Fibroblast of pulmonary artery (primary cell): ENCODE measurements at regions not wholly inside any gene's neighbourhood (a gene's known extent, or its start where the extent isn't known, plus 50 kb on each side); places are given as distances from the start of the nearest gene placed in this dataset.
A peak's percentile ranks its signal among the peaks of the same experiment; 100 is the strongest.

Source experiments
- DNase-seq: peaks from one replicate; pipeline ENCODE4 v3.0.0-alpha.2; 2010; ENCODE audit warnings: low read depth
- H3K4me3 ChIP-seq: replicated peaks from 2 replicates; pipeline ENCODE4 v1.5.1; 2011; ENCODE audit warnings: low read depth, mild to moderate bottlenecking, control low read depth, low read length, moderate library complexity
- CTCF ChIP-seq: IDR thresholded peaks from 2 replicates; pipeline ENCODE4 v1.5.1; 2011; ENCODE audit warnings: mild to moderate bottlenecking, control low read depth, low read length, inconsistent platforms; ENCODE audit errors: missing control alignments

GRCh38 chr6:121578216-121578615 is 142.8 kb downstream of the GJA1 start:
- DNase-seq = no peak
- H3K4me3 ChIP-seq = no peak overlapping the region
- no peak for TF ChIP-seq CTCF

- no peak overlapping the region for H3K4me3 ChIP-seq
- DNase-seq = no peak
- no peak for TF ChIP-seq CTCF
Measured at GRCh38 chr6:121579478-121579877, 144.0 kb downstream of the GJA1 start.

- no peak for DNase-seq
- no peak for TF ChIP-seq CTCF
- no peak overlapping the region for H3K4me3 ChIP-seq
Measured at GRCh38 chr6:121581327-121581726, 145.9 kb downstream of the GJA1 start.

- DNase-seq = no peak
- TF ChIP-seq CTCF = no peak
- no peak overlapping the region for H3K4me3 ChIP-seq
Measured at GRCh38 chr6:121582262-121582661, 146.8 kb downstream of the GJA1 start.

- no peak overlapping the region for H3K4me3 ChIP-seq
- peak; percentile 79 for DNase-seq
- TF ChIP-seq CTCF = no peak
Measured at GRCh38 chr6:121584586-121585369, 149.3 kb downstream of the GJA1 start.

- no peak for TF ChIP-seq CTCF
- peak; percentile 91 for DNase-seq
- H3K4me3 ChIP-seq = no peak overlapping the region
Measured at GRCh38 chr6:121590438-121590837, 155.0 kb downstream of the GJA1 start.

GRCh38 chr6:121590916-121591315 is 155.5 kb downstream of the GJA1 start:
- H3K4me3 ChIP-seq = no peak overlapping the region
- DNase-seq = peak; percentile 25
- no peak for TF ChIP-seq CTCF
